ENCODE measurements at regions not wholly inside any gene's neighbourhood (a gene's known extent, or its start where the extent isn't known, plus 50 kb on each side); places are given as distances from the start of the nearest gene placed in this dataset.

DNA sequence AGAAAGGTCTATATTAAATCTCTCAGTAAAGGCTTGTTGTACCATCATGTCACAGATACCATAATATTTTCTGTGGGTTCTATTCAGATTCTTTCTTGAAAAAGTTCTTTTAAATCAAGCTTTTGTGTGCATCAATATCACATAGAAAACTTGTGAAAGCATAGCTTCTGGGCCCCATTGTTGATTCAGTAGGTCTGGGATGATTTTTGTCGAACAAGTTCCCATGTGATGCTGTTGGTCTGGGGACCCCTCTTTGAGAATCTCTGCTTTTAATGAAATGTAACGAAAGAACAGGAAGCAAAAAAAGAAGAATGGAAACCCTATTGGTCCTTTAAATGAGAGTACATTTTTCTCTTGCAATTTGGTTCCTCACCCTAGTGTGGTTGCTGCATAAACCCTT, 597.7 kb upstream of the CITED2 start:
- no peak overlapping the region for H3K9ac ChIP-seq (ENCODE audit: insufficient read length, low read depth)
- no peaks in the 10 kb centered on the region for H3K36me3 ChIP-seq (ENCODE audit: insufficient read depth, insufficient read length, low read length)
- DNase-seq (ENCODE audit: low read depth, low spot score): no peak
- TF ChIP-seq ZNF274 (IDR thresholded peaks at IDR 0.05; ENCODE audit: low read depth, low read length) (no peak), SUZ12 (IDR thresholded peaks at IDR 0.05; ENCODE audit: extremely low read depth, insufficient read depth, insufficient read length) (no peak), YY1 (IDR thresholded peaks at IDR 0.05; ENCODE audit: insufficient read depth, insufficient read length) (no peak)
- H3K9me3 ChIP-seq (ENCODE audit: insufficient read depth, low read length): no peaks in the 10 kb centered on the region; the same call in 1 of the 2 replicates
- no peaks in the 10 kb centered on the region for H3K27me3 ChIP-seq (ENCODE audit: insufficient read depth, insufficient read length)
- H3K4me3 ChIP-seq (ENCODE audit: insufficient read length, low read depth): no peak overlapping the region
- H3K4me1 ChIP-seq (ENCODE audit: insufficient read depth, insufficient read length): no peaks in the 10 kb centered on the region

DNA sequence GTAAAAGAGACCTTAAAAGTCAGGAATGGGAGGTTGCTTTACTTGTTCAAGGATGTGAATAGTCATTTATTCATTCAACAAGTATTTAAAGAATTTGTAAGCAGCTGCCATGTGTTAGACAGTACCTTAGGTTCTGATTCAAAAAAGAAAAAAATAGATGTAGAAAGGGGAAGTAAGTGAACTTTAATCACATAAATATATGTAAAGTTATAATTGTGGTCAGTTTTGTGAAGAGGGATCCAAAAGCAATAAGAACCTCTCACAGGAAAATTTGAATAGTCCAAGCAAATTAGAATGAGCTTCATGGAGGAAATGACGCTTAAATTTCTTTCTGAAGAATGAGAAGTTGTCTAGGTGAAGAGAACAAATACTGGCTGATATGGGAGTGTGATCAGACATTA, 596.1 kb upstream of the CITED2 start:
- Histone ChIP-seq H3K4me1 (ENCODE audit: insufficient read depth, insufficient read length) (no peaks in the 10 kb centered on the region), H3K27me3 (ENCODE audit: insufficient read depth, insufficient read length) (no peaks in the 10 kb centered on the region), H3K36me3 (ENCODE audit: insufficient read depth, insufficient read length, low read length) (no peaks in the 10 kb centered on the region), H3K4me3 (ENCODE audit: insufficient read length, low read depth) (no peak overlapping the region), H3K9ac (ENCODE audit: insufficient read length, low read depth) (no peak overlapping the region), H3K9me3 (ENCODE audit: insufficient read depth, low read length) (no peaks in the 10 kb centered on the region; the same call in 1 of the 2 replicates)
- DNase-seq (ENCODE audit: low read depth, low spot score): no peak
- TF ChIP-seq YY1 (IDR thresholded peaks at IDR 0.05; ENCODE audit: insufficient read depth, insufficient read length) (no peak), ZNF274 (IDR thresholded peaks at IDR 0.05; ENCODE audit: low read depth, low read length) (no peak), SUZ12 (IDR thresholded peaks at IDR 0.05; ENCODE audit: extremely low read depth, insufficient read depth, insufficient read length) (no peak)

DNA sequence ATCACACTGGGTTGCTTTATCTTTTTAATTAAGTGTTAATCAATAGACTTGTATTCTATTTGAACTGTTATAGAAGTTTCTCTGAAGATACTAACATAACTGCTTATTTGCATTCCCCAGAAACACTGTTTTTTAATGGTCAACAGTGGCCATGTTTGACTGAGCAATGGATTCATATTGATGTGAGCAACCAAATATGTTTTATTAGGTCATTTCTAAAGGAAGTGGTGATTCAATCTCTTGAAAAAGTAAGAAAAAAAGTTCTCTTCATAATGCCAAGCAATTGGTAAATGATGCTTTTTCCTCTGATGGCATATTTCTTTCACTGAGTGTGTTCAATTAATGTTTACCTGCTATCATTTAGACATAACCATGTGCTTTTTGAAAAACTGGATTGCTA, 593.0 kb upstream of the CITED2 start:
- DNase-seq (ENCODE audit: low read depth, low spot score): no peak
- no peaks in the 10 kb centered on the region for H3K27me3 ChIP-seq (ENCODE audit: insufficient read depth, insufficient read length)

DNA sequence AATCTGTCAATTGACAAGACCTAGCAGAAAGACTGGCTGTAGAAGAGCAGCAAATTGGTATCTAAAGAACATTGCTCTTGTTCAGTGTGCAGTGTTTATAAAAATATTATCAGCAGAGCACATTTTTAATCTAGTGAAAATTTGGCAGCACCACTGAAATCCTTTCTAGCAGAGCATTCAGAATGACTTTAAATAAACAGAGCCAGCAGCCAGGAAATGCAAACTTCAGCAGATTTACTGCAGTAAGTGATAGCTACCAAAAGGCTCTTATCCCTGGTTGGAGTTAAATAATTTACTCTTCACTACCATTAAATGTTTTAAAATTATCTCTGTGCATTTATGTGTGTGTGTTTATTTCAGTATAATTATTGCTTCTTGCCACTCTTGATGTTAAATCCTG, 590.9 kb upstream of the CITED2 start:
- TF ChIP-seq YY1 (IDR thresholded peaks at IDR 0.05; ENCODE audit: insufficient read depth, insufficient read length): no peak
- no peak for TF ChIP-seq SUZ12 (IDR thresholded peaks at IDR 0.05; ENCODE audit: extremely low read depth, insufficient read depth, insufficient read length)
- TF ChIP-seq ZNF274 (IDR thresholded peaks at IDR 0.05; ENCODE audit: low read depth, low read length): no peak
- Histone ChIP-seq H3K4me1 (ENCODE audit: insufficient read depth, insufficient read length) (no peaks in the 10 kb centered on the region), H3K9me3 (ENCODE audit: insufficient read depth, low read length) (no peaks in the 10 kb centered on the region), H3K9ac (ENCODE audit: insufficient read length, low read depth) (no peak overlapping the region), H3K4me3 (ENCODE audit: insufficient read length, low read depth) (no peak overlapping the region), H3K27me3 (ENCODE audit: insufficient read depth, insufficient read length) (no peaks in the 10 kb centered on the region), H3K36me3 (ENCODE audit: insufficient read depth, insufficient read length, low read length) (no peaks in the 10 kb centered on the region)
- DNase-seq (ENCODE audit: low read depth, low spot score): no peak

More for the DNA sequence above, 593.0 kb upstream of the CITED2 start:
- no peak overlapping the region for H3K9ac ChIP-seq (ENCODE audit: insufficient read length, low read depth)
- no peaks in the 10 kb centered on the region for H3K4me1 ChIP-seq (ENCODE audit: insufficient read depth, insufficient read length)
- no peak overlapping the region for H3K4me3 ChIP-seq (ENCODE audit: insufficient read length, low read depth)
- H3K9me3 ChIP-seq (ENCODE audit: insufficient read depth, low read length): no peaks in the 10 kb centered on the region
- H3K36me3 ChIP-seq (ENCODE audit: insufficient read depth, insufficient read length, low read length): no peaks in the 10 kb centered on the region
- TF ChIP-seq ZNF274 (IDR thresholded peaks at IDR 0.05; ENCODE audit: low read depth, low read length) (no peak), SUZ12 (IDR thresholded peaks at IDR 0.05; ENCODE audit: extremely low read depth, insufficient read depth, insufficient read length) (no peak), YY1 (IDR thresholded peaks at IDR 0.05; ENCODE audit: insufficient read depth, insufficient read length) (no peak)

DNA sequence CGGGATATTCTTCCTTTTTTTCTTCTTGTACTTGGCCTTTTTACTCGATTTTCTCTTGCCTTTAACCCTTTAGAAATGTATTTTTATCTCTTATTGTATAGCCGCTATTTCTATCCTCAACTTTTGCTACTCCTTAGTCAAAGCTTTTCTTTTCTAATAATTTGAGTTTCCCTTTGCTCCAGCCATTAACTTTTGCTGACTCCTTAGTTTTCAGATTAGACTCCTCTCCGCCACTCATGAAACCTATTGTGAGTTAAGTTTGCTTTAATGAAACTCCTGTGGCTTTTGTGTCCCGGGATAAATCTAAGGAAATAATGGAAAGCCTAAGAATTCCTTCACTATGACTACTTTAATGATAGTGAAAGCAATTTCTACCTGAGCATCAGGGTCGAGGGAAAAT, 590.3 kb upstream of the CITED2 start:
- H3K4me1 ChIP-seq (ENCODE audit: insufficient read depth, insufficient read length): no peaks in the 10 kb centered on the region
- H3K36me3 ChIP-seq (ENCODE audit: insufficient read depth, insufficient read length, low read length): no peaks in the 10 kb centered on the region
- DNase-seq (ENCODE audit: low read depth, low spot score): no peak
- no peaks in the 10 kb centered on the region for H3K9me3 ChIP-seq (ENCODE audit: insufficient read depth, low read length)
- no peak overlapping the region for H3K9ac ChIP-seq (ENCODE audit: insufficient read length, low read depth)
- no peak for TF ChIP-seq SUZ12 (IDR thresholded peaks at IDR 0.05; ENCODE audit: extremely low read depth, insufficient read depth, insufficient read length)
- H3K27me3 ChIP-seq (ENCODE audit: insufficient read depth, insufficient read length): no peaks in the 10 kb centered on the region
- no peak overlapping the region for H3K4me3 ChIP-seq (ENCODE audit: insufficient read length, low read depth)

DNA sequence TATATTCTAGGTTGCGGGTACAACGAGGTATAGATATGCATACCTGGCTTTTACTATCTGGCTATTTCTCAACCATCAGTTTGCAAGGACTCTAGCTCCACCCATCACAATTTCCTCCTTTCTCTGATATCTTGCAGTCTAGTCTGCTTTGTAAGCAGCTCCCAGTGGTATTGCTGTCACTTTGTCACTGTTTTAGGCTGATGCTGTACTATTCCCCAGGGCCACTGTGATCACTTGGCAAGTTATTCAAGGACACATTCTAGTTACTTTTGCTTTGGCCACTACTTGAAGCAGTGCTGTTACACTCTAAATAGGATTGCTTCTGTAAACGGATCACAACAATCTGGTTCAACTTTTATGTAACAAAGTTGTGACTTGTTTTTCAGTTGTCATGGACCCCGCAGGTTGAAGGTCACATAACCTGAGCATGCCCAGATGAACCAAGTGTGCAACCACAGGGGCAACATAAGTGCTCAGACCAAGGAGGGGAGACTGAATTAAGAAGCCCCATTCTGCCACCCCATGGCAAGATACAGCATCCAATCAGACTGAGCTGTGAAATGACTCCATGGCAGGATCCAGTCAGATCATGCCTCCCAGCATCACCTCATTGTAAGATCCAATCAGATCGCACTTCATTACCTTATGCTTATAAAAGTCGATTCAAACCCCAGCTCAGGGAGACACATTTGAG, 588.4 kb upstream of the CITED2 start:
- DNase-seq (ENCODE audit: low read depth, low spot score): no peak
- H3K36me3 ChIP-seq (ENCODE audit: insufficient read depth, insufficient read length, low read length): no peaks in the 10 kb centered on the region
- no peak for TF ChIP-seq SUZ12 (IDR thresholded peaks at IDR 0.05; ENCODE audit: extremely low read depth, insufficient read depth, insufficient read length)
- no peak for TF ChIP-seq ZNF274 (IDR thresholded peaks at IDR 0.05; ENCODE audit: low read depth, low read length)
- TF ChIP-seq YY1 (IDR thresholded peaks at IDR 0.05; ENCODE audit: insufficient read depth, insufficient read length): no peak
- no peak overlapping the region for H3K9ac ChIP-seq (ENCODE audit: insufficient read length, low read depth)
- H3K4me1 ChIP-seq (ENCODE audit: insufficient read depth, insufficient read length): no peaks in the 10 kb centered on the region
- no peaks in the 10 kb centered on the region for H3K27me3 ChIP-seq (ENCODE audit: insufficient read depth, insufficient read length)
- H3K4me3 ChIP-seq (ENCODE audit: insufficient read length, low read depth): no peak overlapping the region
- no peaks in the 10 kb centered on the region for H3K9me3 ChIP-seq (ENCODE audit: insufficient read depth, low read length)

DNA sequence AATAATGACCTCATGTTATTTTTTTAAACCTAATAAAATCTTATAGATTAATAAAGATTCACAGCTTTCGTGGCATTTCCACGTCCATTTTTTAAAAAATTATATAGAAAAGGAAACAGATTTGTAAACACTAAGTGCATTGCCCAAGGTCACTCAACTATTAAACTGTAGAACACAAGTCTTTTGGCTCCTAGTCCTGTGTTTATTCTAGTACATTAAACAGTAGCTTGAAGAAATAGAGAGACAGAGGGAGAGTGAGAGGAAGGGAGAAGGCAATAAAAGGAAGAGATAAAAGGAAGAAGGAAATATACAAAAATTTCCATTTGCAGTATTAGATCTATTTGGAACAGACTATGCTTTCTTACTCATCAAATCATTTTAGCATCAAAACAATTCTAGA, 586.7 kb upstream of the CITED2 start:
- Histone ChIP-seq H3K9me3 (ENCODE audit: insufficient read depth, low read length) (no peaks in the 10 kb centered on the region), H3K4me3 (ENCODE audit: insufficient read length, low read depth) (no peak overlapping the region), H3K36me3 (ENCODE audit: insufficient read depth, insufficient read length, low read length) (no peaks in the 10 kb centered on the region), H3K27me3 (ENCODE audit: insufficient read depth, insufficient read length) (no peaks in the 10 kb centered on the region), H3K9ac (ENCODE audit: insufficient read length, low read depth) (no peak overlapping the region), H3K4me1 (ENCODE audit: insufficient read depth, insufficient read length) (no peaks in the 10 kb centered on the region)
- DNase-seq (ENCODE audit: low read depth, low spot score): no peak
- TF ChIP-seq YY1 (IDR thresholded peaks at IDR 0.05; ENCODE audit: insufficient read depth, insufficient read length): no peak
- no peak for TF ChIP-seq ZNF274 (IDR thresholded peaks at IDR 0.05; ENCODE audit: low read depth, low read length)
- no peak for TF ChIP-seq SUZ12 (IDR thresholded peaks at IDR 0.05; ENCODE audit: extremely low read depth, insufficient read depth, insufficient read length)
